HG02623 (cell line): ENCODE measurements at regions not wholly inside any gene's neighbourhood (a gene's known extent, or its start where the extent isn't known, plus 50 kb on each side); places are given as distances from the start of the nearest gene placed in this dataset.
"Not testable (repeated sequence)": the region's sequence is repeated elsewhere in the genome, so short reads cannot be mapped to it uniquely, and the experiment has no call there.

Source experiments
- ATAC-seq: cut with Tn5 transposase; IDR thresholded peaks from one replicate; pipeline ENCODE4 v1.9.1; 2021; ENCODE audit warnings: moderate library complexity; ENCODE audit not compliant: unreplicated experiment

- ATAC-seq = no peak
Observed at GRCh38 chr10:61052469-61053205, 108.7 kb upstream of the RHOBTB1 start.

GRCh38 chr10:61051344-61051743 is 107.4 kb upstream of the RHOBTB1 start:
- ATAC-seq = no peak

- no peak for ATAC-seq
Observed at GRCh38 chr10:61050120-61050745, 106.2 kb upstream of the RHOBTB1 start.

GRCh38 chr10:61049386-61049785 is 105.4 kb upstream of the RHOBTB1 start:
- no peak for ATAC-seq

- ATAC-seq = no peak
Observed at GRCh38 chr10:61047788-61048560, 104.0 kb upstream of the RHOBTB1 start.

GRCh38 chr10:61047081-61047480 is 103.1 kb upstream of the RHOBTB1 start:
- ATAC-seq = no peak

GRCh38 chr10:61045480-61045879 is 101.5 kb upstream of the RHOBTB1 start:
- not testable (repeated sequence) for ATAC-seq

GRCh38 chr10:61042533-61042932 is 98.5 kb upstream of the RHOBTB1 start:
- ATAC-seq = no peak

- no peak for ATAC-seq
Observed at GRCh38 chr10:61040399-61041016, 96.5 kb upstream of the RHOBTB1 start.

GRCh38 chr10:61039868-61040267 is 95.9 kb upstream of the RHOBTB1 start:
- ATAC-seq = no peak

- not testable (repeated sequence) for ATAC-seq
Observed at GRCh38 chr10:61037261-61037830, 93.4 kb upstream of the RHOBTB1 start.

GRCh38 chr10:61036148-61036547 is 92.2 kb upstream of the RHOBTB1 start:
- not testable (repeated sequence) for ATAC-seq

GRCh38 chr10:61031341-61031740 is 87.4 kb upstream of the RHOBTB1 start:
- no peak for ATAC-seq

GRCh38 chr10:61029411-61029810 is 85.4 kb upstream of the RHOBTB1 start:
- ATAC-seq = no peak

GRCh38 chr10:61028861-61029361 is 84.9 kb upstream of the RHOBTB1 start:
- ATAC-seq = no peak

GRCh38 chr10:61024856-61025201 is 80.8 kb upstream of the RHOBTB1 start:
- ATAC-seq = no peak

- no peak for ATAC-seq
Observed at GRCh38 chr10:61024151-61024855, 80.3 kb upstream of the RHOBTB1 start.

- ATAC-seq = no peak
Observed at GRCh38 chr10:61023053-61023452, 79.1 kb upstream of the RHOBTB1 start.

- no peak for ATAC-seq
Observed at GRCh38 chr10:61021926-61022325, 77.9 kb upstream of the RHOBTB1 start.

GRCh38 chr10:61020420-61021158 is 76.6 kb upstream of the RHOBTB1 start:
- ATAC-seq = no peak
